ENCODE measurements at regions not wholly inside any gene's neighbourhood (a gene's known extent, or its start where the extent isn't known, plus 50 kb on each side); places are given as distances from the start of the nearest gene placed in this dataset.

- TF ChIP-seq CTCF (IDR thresholded peaks at IDR 0.05) (no peak), EZH2phosphoT487 (IDR thresholded peaks at IDR 0.05) (no peak)
Measured at GRCh38 chr2:41904459-41904858, 143.4 kb upstream of the PKDCC start.

Data from neural progenitor cell (in vitro differentiated cells).